Activated naive CD8-positive, alpha-beta T cell treated with anti-CD3 and anti-CD28 coated beads, Interleukin-2, amount 10 ng/mL, durations not matched to agents 7 days and 5 days (primary cell): ENCODE measurements at regions not wholly inside any gene's neighbourhood (a gene's known extent, or its start where the extent isn't known, plus 50 kb on each side); places are given as distances from the start of the nearest gene placed in this dataset.
"Not testable (repeated sequence)": the region's sequence is repeated elsewhere in the genome, so short reads cannot be mapped to it uniquely, and the experiment has no call there.

Experiments used
- ATAC-seq: fragments of 150-1000 bp; cut with Tn5 transposase; one replicate; pipeline ENCODE4 v1.10.0; 2021; ENCODE audit warnings: low read depth, moderate library complexity
- POLR2A ChIA-PET: fragments of 350-600 bp; sonication (Branson Sonifier 250); formaldehyde crosslinking; loops from one replicate; lab custom pipeline; 2021; ENCODE audit warnings: antibody characterized with exemption; lab: Charles Lee
- DNase-seq: peaks from one replicate; pipeline ENCODE4 v3.0.0; 2021
- H3K27ac Mint-ChIP-seq: one replicate; pipeline ENCODE4 v1.8.0; 2022; ENCODE audit warnings: mild to moderate bottlenecking, mixed read lengths
- H3K27me3 Mint-ChIP-seq: one replicate; pipeline ENCODE4 v1.8.0; 2022; ENCODE audit warnings: mild to moderate bottlenecking, moderate library complexity, mixed read lengths
- H3K36me3 Mint-ChIP-seq: one replicate; pipeline ENCODE4 v1.8.0; 2021; ENCODE audit warnings: mild to moderate bottlenecking, mixed read lengths
- H3K4me1 Mint-ChIP-seq: one replicate; pipeline ENCODE4 v1.8.0; 2021; ENCODE audit warnings: mixed read lengths
- H3K4me3 Mint-ChIP-seq: one replicate; pipeline ENCODE4 v1.8.0; 2022; ENCODE audit warnings: mild to moderate bottlenecking, moderate library complexity, mixed read lengths
- H3K9me3 Mint-ChIP-seq: one replicate; pipeline ENCODE4 v1.8.0; 2021; ENCODE audit warnings: mixed read lengths

DNA sequence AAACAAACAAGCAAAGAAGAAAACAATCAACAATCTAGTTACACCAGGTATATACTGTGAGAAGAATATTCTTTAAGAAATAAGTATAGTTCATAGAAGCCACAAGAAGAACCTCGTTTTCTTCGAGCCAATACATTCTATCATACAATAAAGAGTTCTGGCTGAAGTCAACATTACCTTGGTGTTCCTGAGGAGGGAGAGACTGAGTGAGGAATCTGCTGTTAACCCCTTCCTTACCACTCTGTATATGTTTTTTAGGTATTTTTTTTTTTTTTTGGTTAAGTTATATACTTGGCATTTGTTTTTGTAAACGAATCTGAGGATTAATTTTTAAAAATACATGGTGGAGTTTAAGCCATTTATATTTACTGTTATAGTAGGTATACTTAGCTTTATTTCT is 412.5 kb downstream of the NUP35 start:
- Mint-ChIP-seq H3K27ac (no peak overlapping the region), H3K27me3 (no peaks in the 10 kb centered on the region), H3K4me1 (no peaks in the 10 kb centered on the region), H3K36me3 (no peaks in the 10 kb centered on the region), H3K4me3 (no peak overlapping the region), H3K9me3 (peaks cover under 1% of the 10 kb centered on the region)
- POLR2A ChIA-PET, result no interaction called here
- DNase-seq (no peak), ATAC-seq (no peak)

DNA sequence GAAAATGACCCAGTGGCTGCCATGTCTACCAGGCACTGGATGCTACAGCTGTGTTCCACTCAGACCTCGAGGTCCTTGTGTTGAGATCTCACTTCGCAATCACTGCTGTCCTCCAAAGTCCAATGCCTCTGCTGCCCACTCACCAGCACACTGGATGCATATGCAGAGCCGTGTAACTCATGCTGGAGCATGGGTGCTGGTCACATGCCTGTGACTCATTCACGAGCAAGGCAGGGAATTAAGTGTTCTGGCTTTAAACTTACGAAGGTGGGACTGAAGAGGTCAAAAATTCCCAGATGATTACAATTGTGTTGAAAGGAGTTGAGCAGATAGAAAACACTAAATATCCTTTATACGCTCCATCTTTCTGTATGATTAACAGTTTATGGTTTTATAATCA is 417.5 kb downstream of the NUP35 start:
- no peak for ATAC-seq
- H3K9me3 Mint-ChIP-seq, result peaks cover 12% of the 10 kb centered on the region
- no peaks in the 10 kb centered on the region for H3K4me1 Mint-ChIP-seq
- no peak overlapping the region for H3K4me3 Mint-ChIP-seq
- H3K36me3 Mint-ChIP-seq, result no peaks in the 10 kb centered on the region
- H3K27ac Mint-ChIP-seq, result no peak overlapping the region
- H3K27me3 Mint-ChIP-seq, result no peaks in the 10 kb centered on the region
- POLR2A ChIA-PET, result no interaction called here
- no peak for DNase-seq

DNA sequence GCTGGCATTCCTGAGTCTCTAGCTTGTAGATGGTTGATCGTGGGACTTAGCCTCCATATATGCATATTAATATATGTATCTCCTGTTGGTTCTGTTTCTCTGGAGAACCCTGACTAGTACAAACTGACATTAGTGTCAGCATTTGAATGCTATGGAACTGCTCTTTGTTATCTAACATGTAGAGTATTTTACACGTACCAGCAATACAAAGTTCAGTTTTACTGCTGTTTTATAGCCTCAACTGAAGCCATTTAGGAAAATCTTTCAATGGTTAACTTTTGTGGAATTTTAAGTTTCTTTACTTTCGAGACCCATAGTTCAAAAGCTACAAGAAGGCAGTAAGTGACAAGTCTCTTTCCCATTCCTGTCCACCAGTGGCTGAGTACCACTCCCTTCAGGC is 418.4 kb downstream of the NUP35 start:
- H3K27me3 Mint-ChIP-seq, result no peaks in the 10 kb centered on the region
- no peak overlapping the region for H3K27ac Mint-ChIP-seq
- no peaks in the 10 kb centered on the region for H3K36me3 Mint-ChIP-seq
- DNase-seq (no peak), ATAC-seq (no peak)
- H3K4me1 Mint-ChIP-seq, result no peaks in the 10 kb centered on the region
- POLR2A ChIA-PET, result no interaction called here
- peaks cover 16% of the 10 kb centered on the region for H3K9me3 Mint-ChIP-seq
- no peak overlapping the region for H3K4me3 Mint-ChIP-seq

DNA sequence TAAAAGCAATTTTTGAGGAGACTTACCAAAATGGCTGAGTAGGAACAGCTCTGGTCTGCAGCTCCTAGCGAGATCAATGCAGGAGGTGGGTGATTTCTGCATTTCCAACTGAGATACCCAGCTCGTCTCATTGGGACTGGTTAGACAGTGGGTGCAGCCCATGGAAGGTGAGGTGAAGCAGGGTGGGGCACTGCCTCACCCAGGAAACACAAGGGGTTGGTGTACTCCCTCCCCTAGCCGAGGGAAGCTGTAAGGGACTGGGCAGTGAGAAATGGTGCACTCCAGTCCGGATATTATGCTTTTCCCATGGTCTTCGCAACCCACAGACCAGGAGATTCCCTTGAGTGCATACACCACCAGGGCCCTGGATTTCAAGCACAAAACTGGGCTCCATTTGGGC is 419.0 kb downstream of the NUP35 start:
- POLR2A ChIA-PET, result no interaction called here
- Mint-ChIP-seq H3K4me1 (no peaks in the 10 kb centered on the region), H3K27me3 (no peaks in the 10 kb centered on the region), H3K36me3 (no peaks in the 10 kb centered on the region), H3K27ac (no peak overlapping the region), H3K9me3 (peaks cover 20% of the 10 kb centered on the region), H3K4me3 (no peak overlapping the region)
- ATAC-seq (no peak), DNase-seq (no peak)

DNA sequence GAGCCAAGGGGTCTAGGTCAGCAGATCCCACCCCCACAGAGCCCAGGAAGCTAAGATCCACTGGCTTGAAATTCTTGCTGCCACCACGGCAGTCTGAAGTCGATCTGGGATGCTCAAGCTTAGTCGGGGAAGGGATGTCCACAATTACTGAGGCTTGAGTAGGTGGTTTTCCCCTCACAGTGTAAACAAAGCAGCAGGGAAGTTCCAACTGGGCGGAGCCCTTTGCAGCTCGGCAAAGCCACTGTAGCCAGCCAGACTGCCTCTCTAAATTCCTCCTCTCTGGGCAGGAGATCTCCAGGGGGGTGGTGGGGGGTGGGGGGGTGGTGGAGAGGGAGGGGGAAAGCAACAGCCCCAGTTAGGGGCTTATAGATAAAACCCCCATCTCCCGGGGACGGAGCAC is 419.5 kb downstream of the NUP35 start:
- POLR2A ChIA-PET, result no interaction called here
- ATAC-seq, result no peak
- Mint-ChIP-seq H3K27me3 (no peaks in the 10 kb centered on the region), H3K4me1 (no peaks in the 10 kb centered on the region), H3K36me3 (no peaks in the 10 kb centered on the region), H3K4me3 (no peak overlapping the region), H3K9me3 (peaks cover 21% of the 10 kb centered on the region), H3K27ac (no peak overlapping the region)
- DNase-seq, result no peak

DNA sequence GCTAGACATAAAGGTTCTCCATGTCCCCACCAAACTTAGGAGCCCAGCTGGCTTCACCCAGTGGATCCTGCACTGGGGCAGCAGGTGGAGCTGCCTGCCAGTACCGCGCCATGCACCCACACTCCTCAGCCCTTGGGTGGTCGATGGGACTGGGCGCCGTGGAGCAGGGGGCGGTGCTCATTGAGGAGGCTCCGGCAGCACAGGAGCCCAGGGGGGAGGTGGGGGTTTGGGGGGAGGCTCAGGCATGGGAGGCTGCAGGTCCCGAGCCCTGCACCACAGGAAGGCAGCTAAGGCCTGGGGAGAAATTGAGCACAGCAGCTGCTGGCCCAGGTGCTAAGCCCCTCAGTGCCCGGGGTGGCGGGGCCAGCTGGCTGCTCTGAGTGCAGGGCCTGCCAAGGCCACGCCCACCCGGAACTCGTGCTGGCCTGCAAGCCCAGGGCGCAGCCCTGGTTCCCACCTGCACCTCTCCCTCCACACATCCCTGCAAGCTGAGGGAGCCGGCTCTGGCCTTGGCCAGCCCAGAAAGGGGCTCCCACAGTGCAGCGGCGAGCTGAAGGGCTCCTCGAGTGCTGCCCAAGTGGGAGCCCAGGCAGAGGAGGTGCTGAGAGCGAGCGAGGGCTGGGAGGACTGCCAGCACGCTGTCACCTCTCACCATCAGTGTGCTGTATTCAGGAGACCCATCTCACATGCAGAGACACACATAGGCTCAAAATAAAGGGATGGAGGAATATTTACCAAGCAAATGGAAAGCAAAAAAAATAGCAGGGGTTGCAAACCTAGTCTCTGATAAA is 422.5 kb downstream of the NUP35 start:
- H3K4me1 Mint-ChIP-seq, H3K27me3 Mint-ChIP-seq, H3K4me3 Mint-ChIP-seq, H3K36me3 Mint-ChIP-seq, POLR2A ChIA-PET, DNase-seq, ATAC-seq, H3K27ac Mint-ChIP-seq: not testable (repeated sequence)
- peaks cover 23% of the 10 kb centered on the region for H3K9me3 Mint-ChIP-seq

DNA sequence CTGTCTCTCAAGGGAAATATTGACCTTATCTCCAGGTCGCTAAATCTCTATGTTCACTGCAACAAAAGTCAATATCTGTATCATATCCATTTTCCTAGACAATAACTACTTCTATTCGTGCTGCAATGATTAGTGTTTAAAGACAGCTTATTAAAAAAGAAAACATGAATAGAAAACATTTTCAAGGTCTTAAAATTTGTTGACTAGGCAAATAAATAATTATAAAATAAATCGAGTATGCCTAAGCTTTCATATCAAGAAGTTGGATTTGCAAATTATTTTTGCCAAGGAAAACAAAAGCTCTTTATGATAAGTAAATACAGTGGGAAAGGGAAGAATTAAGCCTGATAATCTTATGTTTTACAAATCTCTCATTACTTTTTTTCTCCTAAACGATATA is 428.5 kb downstream of the NUP35 start:
- POLR2A ChIA-PET, result no interaction called here
- Mint-ChIP-seq H3K4me3 (no peak overlapping the region), H3K27me3 (no peaks in the 10 kb centered on the region), H3K27ac (no peak overlapping the region), H3K9me3 (peaks cover 6% of the 10 kb centered on the region), H3K4me1 (no peaks in the 10 kb centered on the region), H3K36me3 (no peaks in the 10 kb centered on the region)
- ATAC-seq (no peak), DNase-seq (no peak)

DNA sequence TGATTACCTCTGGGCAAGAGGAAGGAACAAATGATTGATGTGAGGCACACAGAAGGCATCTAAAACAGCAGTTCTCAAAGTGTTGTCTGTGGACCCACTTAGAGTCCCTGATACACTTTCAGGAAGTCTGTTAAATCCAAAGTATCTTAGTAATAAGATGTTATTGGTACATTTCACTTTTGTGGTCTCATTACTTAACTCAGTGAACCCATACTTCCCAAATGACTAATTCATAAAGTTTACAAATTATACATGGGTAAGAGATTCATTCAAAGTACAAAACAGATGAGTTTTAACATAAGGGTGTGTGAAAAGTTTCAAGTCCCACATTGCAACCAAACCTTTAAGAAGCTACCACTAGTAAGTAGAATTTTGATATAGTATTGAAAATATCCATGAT is 440.5 kb downstream of the NUP35 start:
- Mint-ChIP-seq H3K9me3 (peaks cover 1% of the 10 kb centered on the region), H3K4me3 (no peak overlapping the region), H3K27me3 (no peaks in the 10 kb centered on the region), H3K4me1 (no peaks in the 10 kb centered on the region), H3K27ac (no peak overlapping the region), H3K36me3 (no peaks in the 10 kb centered on the region)
- DNase-seq, result no peak
- ATAC-seq, result no peak
- POLR2A ChIA-PET, result no interaction called here

DNA sequence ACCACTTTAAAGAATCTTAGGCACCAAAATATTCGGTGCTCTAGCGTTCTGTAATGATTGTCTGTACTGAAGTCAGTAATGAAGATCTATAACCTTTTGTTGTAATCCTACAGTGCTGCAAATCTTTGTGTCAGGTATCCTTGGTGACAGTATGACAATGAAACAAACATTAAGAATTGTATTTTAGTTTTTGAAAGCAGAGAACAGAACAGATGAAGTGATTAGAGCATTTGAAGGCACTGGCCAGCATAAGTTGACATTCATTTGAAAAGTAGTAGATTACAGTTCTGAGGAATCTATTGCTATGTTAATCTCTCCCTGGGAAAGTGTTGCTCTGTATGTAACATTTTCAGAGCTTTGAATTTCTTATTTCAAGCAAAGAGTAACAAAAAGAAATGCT is 451.2 kb downstream of the NUP35 start:
- no peaks in the 10 kb centered on the region for H3K4me1 Mint-ChIP-seq
- no peaks in the 10 kb centered on the region for H3K27me3 Mint-ChIP-seq
- H3K4me3 Mint-ChIP-seq, result no peak overlapping the region
- no peaks in the 10 kb centered on the region for H3K36me3 Mint-ChIP-seq
- POLR2A ChIA-PET, result no interaction called here
- ATAC-seq, result no peak
- peaks cover 12% of the 10 kb centered on the region for H3K9me3 Mint-ChIP-seq
- DNase-seq, result no peak
- no peak overlapping the region for H3K27ac Mint-ChIP-seq

DNA sequence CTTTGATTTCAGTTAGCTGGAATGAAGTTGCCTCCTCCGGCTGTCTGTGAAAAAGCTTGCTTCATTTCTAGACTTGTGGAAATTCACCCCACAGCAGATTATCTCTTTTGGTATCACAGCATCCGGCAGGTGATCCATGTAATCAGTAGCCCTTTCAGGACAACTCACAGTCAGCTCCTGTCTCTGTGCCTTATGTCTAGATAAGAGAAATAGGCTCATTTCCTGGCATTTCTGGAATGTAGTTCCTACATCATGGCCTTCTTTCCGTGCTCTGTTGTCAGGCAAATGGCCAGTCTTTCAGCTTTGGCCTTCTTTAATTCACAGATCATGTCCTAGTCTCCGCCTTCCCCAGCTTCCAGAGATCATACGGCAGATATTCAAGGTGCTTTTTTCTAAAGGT is 455.4 kb downstream of the NUP35 start:
- Mint-ChIP-seq H3K27me3 (no peaks in the 10 kb centered on the region), H3K4me3 (no peak overlapping the region), H3K27ac (no peak overlapping the region), H3K36me3 (no peaks in the 10 kb centered on the region), H3K9me3 (peaks cover 9% of the 10 kb centered on the region), H3K4me1 (no peaks in the 10 kb centered on the region)
- POLR2A ChIA-PET, result no interaction called here
- ATAC-seq (no peak), DNase-seq (no peak)

DNA sequence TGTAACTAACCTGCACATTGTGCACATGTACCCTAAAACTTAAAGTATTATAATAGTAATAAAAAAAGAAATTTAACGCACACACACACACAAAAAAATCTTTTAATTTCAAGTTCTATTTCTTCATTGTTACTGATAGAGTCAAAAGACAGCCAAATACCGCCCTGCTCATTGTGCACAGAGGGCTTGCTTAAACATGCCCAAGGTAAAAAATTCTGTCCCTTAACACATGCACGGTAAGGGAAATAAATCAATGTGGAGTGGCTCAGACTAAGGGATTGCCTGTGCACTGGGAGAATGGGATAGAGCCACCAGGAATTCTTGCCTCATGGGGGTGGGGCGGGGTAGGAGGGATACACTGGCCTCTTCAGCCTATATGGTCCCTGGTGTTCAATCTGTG is 468.0 kb downstream of the NUP35 start:
- POLR2A ChIA-PET, result no interaction called here
- no peak for ATAC-seq
- Mint-ChIP-seq H3K4me1 (no peaks in the 10 kb centered on the region), H3K36me3 (peaks cover 1% of the 10 kb centered on the region), H3K27ac (no peak overlapping the region), H3K4me3 (no peak overlapping the region), H3K27me3 (no peaks in the 10 kb centered on the region), H3K9me3 (peaks cover 6% of the 10 kb centered on the region)
- no peak for DNase-seq

DNA sequence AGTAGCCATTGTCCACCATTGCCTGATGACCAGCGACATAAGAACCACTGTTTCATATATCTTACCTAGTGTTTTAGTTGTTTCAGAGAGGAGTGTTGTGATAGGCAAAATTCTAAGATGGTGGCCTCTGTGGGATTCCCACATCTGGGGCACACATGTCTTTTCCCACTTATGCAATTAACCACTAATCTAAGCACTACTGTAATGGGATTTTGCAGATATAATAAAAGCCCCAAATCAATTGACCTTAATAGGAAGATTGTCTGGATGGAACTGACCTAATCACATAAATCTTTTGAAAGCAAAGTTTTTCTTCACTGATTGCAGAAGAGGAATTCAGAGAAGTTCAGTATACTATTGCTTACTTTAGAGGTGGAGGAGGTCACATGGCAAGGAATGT is 469.9 kb downstream of the NUP35 start:
- ATAC-seq (no peak), DNase-seq (no peak)
- Mint-ChIP-seq H3K27ac (no peak overlapping the region), H3K9me3 (peaks cover 6% of the 10 kb centered on the region), H3K4me3 (no peak overlapping the region), H3K36me3 (no peaks in the 10 kb centered on the region), H3K4me1 (no peaks in the 10 kb centered on the region), H3K27me3 (no peaks in the 10 kb centered on the region)
- POLR2A ChIA-PET, result no interaction called here

DNA sequence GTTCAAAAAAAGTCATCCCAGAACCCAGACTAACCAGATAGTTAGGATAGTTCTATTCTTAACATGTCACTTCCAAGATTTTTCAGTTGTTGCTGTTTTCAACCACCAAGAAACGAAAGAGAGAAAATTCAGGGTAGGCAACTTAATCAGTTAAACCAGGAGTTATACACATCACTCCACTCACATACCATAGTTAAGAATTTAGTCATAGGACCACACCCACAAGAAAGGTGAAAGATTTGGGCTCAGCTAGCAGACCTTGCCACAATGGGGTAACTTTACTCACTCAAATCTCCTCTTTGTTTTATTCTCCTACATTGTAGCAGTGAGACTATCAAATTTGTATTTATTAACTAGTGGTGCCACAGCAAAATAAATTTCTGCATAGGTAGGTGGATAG is 473.6 kb downstream of the NUP35 start:
- peaks cover 4% of the 10 kb centered on the region for H3K9me3 Mint-ChIP-seq
- POLR2A ChIA-PET, result no interaction called here
- H3K27me3 Mint-ChIP-seq, result no peaks in the 10 kb centered on the region
- no peak overlapping the region for H3K4me3 Mint-ChIP-seq
- no peaks in the 10 kb centered on the region for H3K36me3 Mint-ChIP-seq
- DNase-seq (no peak), ATAC-seq (no peak)
- H3K27ac Mint-ChIP-seq, result no peak overlapping the region
- no peaks in the 10 kb centered on the region for H3K4me1 Mint-ChIP-seq

DNA sequence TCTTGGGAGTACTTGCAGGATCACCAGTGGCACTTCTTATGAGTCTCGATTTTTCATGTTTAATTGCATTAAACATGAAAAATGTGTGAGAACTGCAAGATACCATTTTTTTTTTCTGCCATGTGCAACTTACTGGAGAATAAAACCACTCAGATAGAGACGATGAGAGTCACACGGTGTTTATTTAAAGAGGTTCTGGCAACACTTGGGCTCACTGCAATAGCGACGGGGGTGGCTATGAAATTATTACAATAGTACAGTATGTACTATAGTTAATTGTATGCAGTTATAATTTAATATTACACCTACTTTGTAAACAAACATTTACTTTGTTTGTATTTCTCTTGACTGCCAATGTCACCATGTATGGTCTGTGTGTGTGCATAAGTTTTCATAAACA is 479.8 kb downstream of the NUP35 start:
- ATAC-seq, result no peak

DNA sequence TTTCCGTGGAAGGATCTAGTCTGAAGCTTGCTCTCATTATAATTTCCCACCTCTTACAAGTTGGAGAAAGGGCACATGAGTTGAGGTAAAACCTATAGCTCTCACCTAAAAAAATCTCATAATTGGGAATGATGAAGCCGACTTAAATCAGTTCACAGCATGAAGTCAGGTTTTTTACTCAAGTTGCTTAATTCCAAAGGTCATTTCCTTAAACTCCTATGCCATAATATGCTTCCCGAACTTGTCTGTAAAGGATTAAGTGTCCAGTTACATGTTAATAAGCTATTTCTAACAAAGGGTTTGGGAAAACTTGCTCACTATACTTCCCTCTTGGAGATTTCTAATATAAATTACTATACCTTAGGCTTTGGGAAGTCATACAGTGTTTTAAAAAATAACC is 481.2 kb downstream of the NUP35 start:
- ATAC-seq (no peak), DNase-seq (no peak)
- no peak overlapping the region for H3K4me3 Mint-ChIP-seq
- no peaks in the 10 kb centered on the region for H3K9me3 Mint-ChIP-seq
- no peak overlapping the region for H3K27ac Mint-ChIP-seq
- H3K4me1 Mint-ChIP-seq, result no peaks in the 10 kb centered on the region
- H3K36me3 Mint-ChIP-seq, result no peaks in the 10 kb centered on the region
- POLR2A ChIA-PET, result no interaction called here
- H3K27me3 Mint-ChIP-seq, result no peaks in the 10 kb centered on the region

More for the DNA sequence above, 479.8 kb downstream of the NUP35 start:
- POLR2A ChIA-PET, result no interaction called here
- Mint-ChIP-seq H3K4me1 (no peaks in the 10 kb centered on the region), H3K36me3 (no peaks in the 10 kb centered on the region), H3K27ac (no peak overlapping the region), H3K9me3 (no peaks in the 10 kb centered on the region), H3K27me3 (no peaks in the 10 kb centered on the region), H3K4me3 (no peak overlapping the region)
- DNase-seq, result no peak
